DND-41 (cell line): ENCODE measurements at regions not wholly inside any gene's neighbourhood (a gene's known extent, or its start where the extent isn't known, plus 50 kb on each side); places are given as distances from the start of the nearest gene placed in this dataset.

ENCODE experiments used
- ATAC-seq: fragments of 200-7000 bp; cut with Tn5 transposase; 3 replicates; pipeline ENCODE4 v1.9.1; 2021; ENCODE audit warnings: low read depth; ENCODE audit not compliant: insufficient read depth
- DNase-seq: peaks from one replicate; pipeline ENCODE4 v3.0.0-alpha.2; 2020
- H2AFZ ChIP-seq: 2 replicates; pipeline ENCODE4 v1.6.0; 2012; ENCODE audit warnings: low read depth, low read length
- H3K27ac ChIP-seq: 2 replicates; pipeline ENCODE4 v1.5.1; 2012; ENCODE audit warnings: low read length, inconsistent platforms
- H3K27me3 ChIP-seq: fragments of 200-600 bp; sonication (generic); 2 replicates; pipeline ENCODE4 v1.6.0; 2012; ENCODE audit warnings: low read length, mild to moderate bottlenecking, inconsistent platforms; ENCODE audit not compliant: insufficient read depth, poor library complexity
- H3K36me3 ChIP-seq: 2 replicates; pipeline ENCODE4 v1.5.1; 2012; ENCODE audit warnings: low read length, inconsistent platforms; ENCODE audit not compliant: insufficient read depth
- H3K4me1 ChIP-seq: 2 replicates; pipeline ENCODE4 v1.5.1; 2012; ENCODE audit warnings: mild to moderate bottlenecking, low read length; ENCODE audit not compliant: insufficient read depth
- H3K4me2 ChIP-seq: 2 replicates; pipeline ENCODE4 v1.6.0; 2012; ENCODE audit warnings: mild to moderate bottlenecking, moderate library complexity, low read length, inconsistent platforms; ENCODE audit not compliant: insufficient read depth
- H3K4me3 ChIP-seq, 2 experiments: fragments of 200-600 bp in 1 of 2; shearing (Covaris generic) in 1 of 2; 2 replicates each; pipeline ENCODE4 v1.5.1; 2012 to 2016; ENCODE audit warnings: inconsistent platforms in 2 of 2, low read length in 2 of 2, mild to moderate bottlenecking in 2 of 2, low read depth in 1 of 2, moderate library complexity in 1 of 2
- H3K79me2 ChIP-seq: 2 replicates; pipeline ENCODE4 v1.6.0; 2012; ENCODE audit warnings: low read length, inconsistent platforms; ENCODE audit not compliant: insufficient read depth
- H3K9ac ChIP-seq: 2 replicates; pipeline ENCODE4 v1.6.0; 2012; ENCODE audit warnings: low read depth, mild to moderate bottlenecking, inconsistent platforms, low read length, moderate library complexity
- H3K9me3 ChIP-seq: 2 replicates; pipeline ENCODE4 v1.5.1; 2012; ENCODE audit warnings: low read length, moderate library complexity, mild to moderate bottlenecking, inconsistent platforms; ENCODE audit not compliant: insufficient read depth, severe bottlenecking
- H4K20me1 ChIP-seq: 2 replicates; pipeline ENCODE4 v1.6.0; 2012; ENCODE audit warnings: low read length; ENCODE audit not compliant: insufficient read depth
- CTCF ChIP-seq: IDR thresholded peaks from 2 replicates; pipeline ENCODE4 v1.5.1; 2012; ENCODE audit warnings: borderline replicate concordance, low read length, moderate library complexity, mild to moderate bottlenecking; ENCODE audit not compliant: poor library complexity, severe bottlenecking; ENCODE audit errors: extremely low read depth
- EZH2 ChIP-seq: IDR thresholded peaks from 3 replicates; pipeline ENCODE4 v1.6.1; 2012; ENCODE audit warnings: borderline replicate concordance, low read depth, mild to moderate bottlenecking, moderate library complexity, low read length, inconsistent platforms; ENCODE audit not compliant: severe bottlenecking

DNA sequence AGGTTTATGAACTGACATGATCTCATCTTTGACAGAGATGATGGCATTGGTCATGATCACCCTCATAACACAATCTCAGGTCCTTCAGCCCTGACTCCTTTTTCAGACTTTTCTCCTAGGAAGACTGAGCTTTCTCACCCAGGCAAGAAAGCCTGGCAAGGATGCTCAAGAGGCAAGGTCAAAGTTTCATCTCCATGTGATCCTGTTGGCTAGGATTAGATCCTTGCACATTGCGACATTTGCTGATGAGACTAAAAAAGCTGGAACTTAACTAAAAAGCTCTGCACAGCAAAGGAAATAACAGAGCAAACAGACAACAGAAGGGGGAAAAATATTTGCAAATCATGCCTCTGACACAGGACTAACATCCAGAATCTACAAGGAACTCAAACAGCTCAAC, 444.1 kb upstream of the PSMD7 start:
- peaks cover 4% of the 10 kb centered on the region for H3K27me3 ChIP-seq
- no peak overlapping the region for H3K27ac ChIP-seq
- H3K4me3 ChIP-seq, result no peak overlapping the region
- H3K79me2 ChIP-seq, result no peaks in the 10 kb centered on the region
- H3K36me3 ChIP-seq, result no peaks in the 10 kb centered on the region
- no peaks in the 10 kb centered on the region for H3K9me3 ChIP-seq
- H3K9ac ChIP-seq, result no peak overlapping the region
- no peak overlapping the region for H3K4me2 ChIP-seq
- H2AFZ ChIP-seq, result no peak overlapping the region
- DNase-seq, result no peak
- no peaks in the 10 kb centered on the region for H4K20me1 ChIP-seq
- no peaks in the 10 kb centered on the region for H3K4me1 ChIP-seq
- TF ChIP-seq CTCF (no peak), EZH2 (no peak)
- ATAC-seq, result no peak

DNA sequence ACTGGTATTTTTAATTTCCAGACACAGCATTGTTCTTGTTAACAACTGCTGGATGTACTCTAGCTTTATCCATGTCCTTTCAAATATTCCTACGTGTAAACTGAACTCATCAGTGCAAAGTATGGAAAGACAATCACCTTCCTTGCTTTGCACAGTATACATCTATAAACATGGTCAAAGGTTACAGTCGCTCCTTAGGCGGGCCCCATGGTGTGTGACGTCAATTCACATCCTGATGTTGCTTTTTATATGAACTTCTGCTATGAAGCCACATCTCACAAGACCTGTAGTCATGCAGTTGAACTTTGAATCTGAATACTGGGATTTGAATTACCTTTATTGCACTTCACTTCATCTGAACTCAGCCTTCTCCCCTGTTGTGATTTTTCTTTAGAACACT, 447.6 kb upstream of the PSMD7 start:
- no peak for TF ChIP-seq CTCF
- no peak for TF ChIP-seq EZH2
- ATAC-seq (no peak), DNase-seq (no peak)
- no peaks in the 10 kb centered on the region for H3K4me1 ChIP-seq
- H3K4me2 ChIP-seq, result no peak overlapping the region
- no peaks in the 10 kb centered on the region for H3K27me3 ChIP-seq
- no peaks in the 10 kb centered on the region for H3K79me2 ChIP-seq
- H3K4me3 ChIP-seq, result no peak overlapping the region
- no peaks in the 10 kb centered on the region for H3K36me3 ChIP-seq
- H2AFZ ChIP-seq, result no peak overlapping the region
- no peak overlapping the region for H3K27ac ChIP-seq
- no peak overlapping the region for H3K9ac ChIP-seq
- H4K20me1 ChIP-seq, result no peaks in the 10 kb centered on the region
- H3K9me3 ChIP-seq, result no peaks in the 10 kb centered on the region

DNA sequence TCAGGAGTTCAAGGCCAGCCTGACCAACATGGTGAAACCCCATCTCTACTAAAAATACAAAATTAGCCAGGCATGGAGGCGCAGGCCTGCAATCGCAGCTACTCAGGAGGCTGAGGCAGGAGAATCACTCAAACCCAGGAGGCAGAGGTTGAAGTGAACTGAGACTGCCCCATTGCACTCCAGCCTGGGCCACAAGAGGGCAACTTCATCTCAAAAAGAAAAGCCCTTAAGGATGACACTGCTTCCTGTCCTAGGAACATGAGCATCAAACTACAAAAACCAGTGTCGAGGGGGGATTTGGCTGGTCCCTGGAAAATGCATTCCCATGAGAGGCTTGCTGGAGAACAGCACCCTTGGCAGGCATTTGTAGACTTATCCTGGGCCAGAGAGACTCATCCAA, 449.5 kb upstream of the PSMD7 start:
- H3K27me3 ChIP-seq, result no peaks in the 10 kb centered on the region
- no peak overlapping the region for H2AFZ ChIP-seq
- H3K9ac ChIP-seq, result no peak overlapping the region
- no peak for TF ChIP-seq EZH2
- peak; percentile 39 for TF ChIP-seq CTCF
- DNase-seq, result no peak
- H3K36me3 ChIP-seq, result no peaks in the 10 kb centered on the region
- H3K4me1 ChIP-seq, result no peaks in the 10 kb centered on the region
- no peaks in the 10 kb centered on the region for H4K20me1 ChIP-seq
- no peaks in the 10 kb centered on the region for H3K79me2 ChIP-seq
- no peaks in the 10 kb centered on the region for H3K9me3 ChIP-seq
- no peak for ATAC-seq
- no peak overlapping the region for H3K4me2 ChIP-seq
- no peak overlapping the region for H3K4me3 ChIP-seq
- H3K27ac ChIP-seq, result no peak overlapping the region

DNA sequence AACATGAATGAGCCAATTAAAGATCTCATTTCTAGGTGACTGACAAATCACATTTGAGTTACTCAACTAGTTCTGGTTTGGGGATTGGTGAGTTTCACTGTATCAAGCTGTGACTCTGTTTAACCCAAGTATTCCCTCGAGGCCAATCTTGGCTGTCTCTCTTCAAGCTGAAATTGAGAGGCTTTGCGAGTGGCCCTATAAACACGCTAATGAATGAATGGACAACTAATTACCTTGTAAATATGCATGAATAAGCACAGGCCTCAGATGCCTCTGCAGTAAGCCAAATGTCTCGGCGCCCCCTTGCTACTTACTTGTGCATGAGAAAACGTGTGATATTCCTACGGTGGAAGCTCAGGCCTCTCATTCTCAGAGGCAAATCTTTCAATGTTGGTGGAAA, 450.3 kb upstream of the PSMD7 start:
- DNase-seq (no peak), ATAC-seq (no peak)
- no peak overlapping the region for H3K27ac ChIP-seq
- no peak overlapping the region for H2AFZ ChIP-seq
- no peaks in the 10 kb centered on the region for H3K4me1 ChIP-seq
- no peaks in the 10 kb centered on the region for H3K9me3 ChIP-seq
- H3K36me3 ChIP-seq, result no peaks in the 10 kb centered on the region
- H3K9ac ChIP-seq, result no peak overlapping the region
- no peaks in the 10 kb centered on the region for H3K27me3 ChIP-seq
- TF ChIP-seq EZH2 (no peak), CTCF (peak; percentile 21)
- H4K20me1 ChIP-seq, result no peaks in the 10 kb centered on the region
- H3K79me2 ChIP-seq, result no peaks in the 10 kb centered on the region
- H3K4me2 ChIP-seq, result no peak overlapping the region
- H3K4me3 ChIP-seq, result no peak overlapping the region
